RWPE2 (cell line): ENCODE measurements at regions not wholly inside any gene's neighbourhood (a gene's known extent, or its start where the extent isn't known, plus 50 kb on each side); places are given as distances from the start of the nearest gene placed in this dataset.

ENCODE experiments used
- ATAC-seq: fragments of 200-7000 bp; cut with Tn5 transposase; 3 replicates; pipeline ENCODE4 v1.9.1; 2021; ENCODE audit warnings: low read depth
- DNase-seq: peaks from one replicate; pipeline ENCODE4 v3.0.0-alpha.2; 2020; ENCODE audit warnings: low spot score
- H3K27ac ChIP-seq: fragments of 450-650 bp; 2 replicates; pipeline ENCODE4 v1.5.1; 2017; ENCODE audit warnings: mild to moderate bottlenecking; ENCODE audit not compliant: poor library complexity, severe bottlenecking
- H3K27me3 ChIP-seq: fragments of 250-450 bp; sonication (Bioruptor Pico); 2 replicates; pipeline ENCODE4 v1.5.1; 2021; ENCODE audit warnings: mild to moderate bottlenecking, moderate library complexity; ENCODE audit not compliant: insufficient read depth, poor library complexity, severe bottlenecking
- H3K36me3 ChIP-seq: fragments of 250-450 bp; sonication (Bioruptor Pico); 2 replicates; pipeline ENCODE4 v1.5.1; 2020; ENCODE audit warnings: low read depth, mild to moderate bottlenecking, moderate library complexity
- H3K4me1 ChIP-seq: fragments of 250-450 bp; sonication (Bioruptor Pico); 2 replicates; pipeline ENCODE4 v1.5.1; 2021; ENCODE audit warnings: mild to moderate bottlenecking, moderate library complexity; ENCODE audit not compliant: insufficient read depth, poor library complexity, severe bottlenecking
- H3K4me3 ChIP-seq: fragments of 250-450 bp; sonication (Bioruptor Pico); 2 replicates; pipeline ENCODE4 v1.5.1; 2021; ENCODE audit warnings: mild to moderate bottlenecking, moderate library complexity; ENCODE audit not compliant: severe bottlenecking
- H3K9me3 ChIP-seq: fragments of 250-450 bp; sonication (Bioruptor Pico); 2 replicates; pipeline ENCODE4 v1.5.1; 2021; ENCODE audit warnings: mild to moderate bottlenecking, moderate library complexity; ENCODE audit not compliant: severe bottlenecking
- TF ChIP-seq, protein P1 (sequence below): fragments of 450-650 bp; IDR thresholded peaks from one replicate; pipeline ENCODE4 v1.5.1; 2017; ENCODE audit warnings: mild to moderate bottlenecking, moderate library complexity; ENCODE audit not compliant: poor library complexity, severe bottlenecking

DNA sequence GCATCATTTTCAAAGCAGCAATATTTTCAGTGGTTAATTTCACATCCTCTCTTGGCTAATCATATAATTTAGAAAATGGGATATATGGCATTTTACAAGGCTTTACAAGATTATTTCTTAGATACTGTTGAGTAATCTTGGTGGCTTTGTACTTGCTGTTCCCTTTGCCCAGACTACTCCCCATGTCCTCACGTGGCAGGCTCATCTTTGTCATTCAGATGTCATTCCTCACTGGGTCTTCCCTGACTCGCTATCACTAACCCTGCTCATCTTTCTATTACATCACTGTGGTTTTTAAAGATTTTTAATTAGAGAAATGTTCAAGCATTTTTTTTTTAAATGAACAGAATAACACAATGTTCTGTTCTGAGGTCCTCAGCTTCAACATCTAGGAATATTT, 240.0 kb upstream of the IRX5 start:
- no peaks in the 10 kb centered on the region for H3K4me1 ChIP-seq
- H3K27me3 ChIP-seq: no peaks in the 10 kb centered on the region
- H3K36me3 ChIP-seq: no peaks in the 10 kb centered on the region
- no peaks in the 10 kb centered on the region for H3K9me3 ChIP-seq
- TF ChIP-seq, protein P1, sequence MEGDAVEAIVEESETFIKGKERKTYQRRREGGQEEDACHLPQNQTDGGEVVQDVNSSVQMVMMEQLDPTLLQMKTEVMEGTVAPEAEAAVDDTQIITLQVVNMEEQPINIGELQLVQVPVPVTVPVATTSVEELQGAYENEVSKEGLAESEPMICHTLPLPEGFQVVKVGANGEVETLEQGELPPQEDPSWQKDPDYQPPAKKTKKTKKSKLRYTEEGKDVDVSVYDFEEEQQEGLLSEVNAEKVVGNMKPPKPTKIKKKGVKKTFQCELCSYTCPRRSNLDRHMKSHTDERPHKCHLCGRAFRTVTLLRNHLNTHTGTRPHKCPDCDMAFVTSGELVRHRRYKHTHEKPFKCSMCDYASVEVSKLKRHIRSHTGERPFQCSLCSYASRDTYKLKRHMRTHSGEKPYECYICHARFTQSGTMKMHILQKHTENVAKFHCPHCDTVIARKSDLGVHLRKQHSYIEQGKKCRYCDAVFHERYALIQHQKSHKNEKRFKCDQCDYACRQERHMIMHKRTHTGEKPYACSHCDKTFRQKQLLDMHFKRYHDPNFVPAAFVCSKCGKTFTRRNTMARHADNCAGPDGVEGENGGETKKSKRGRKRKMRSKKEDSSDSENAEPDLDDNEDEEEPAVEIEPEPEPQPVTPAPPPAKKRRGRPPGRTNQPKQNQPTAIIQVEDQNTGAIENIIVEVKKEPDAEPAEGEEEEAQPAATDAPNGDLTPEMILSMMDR: no peak
- ATAC-seq: no peak
- no peak overlapping the region for H3K4me3 ChIP-seq
- no peak overlapping the region for H3K27ac ChIP-seq
- no peak for DNase-seq

DNA sequence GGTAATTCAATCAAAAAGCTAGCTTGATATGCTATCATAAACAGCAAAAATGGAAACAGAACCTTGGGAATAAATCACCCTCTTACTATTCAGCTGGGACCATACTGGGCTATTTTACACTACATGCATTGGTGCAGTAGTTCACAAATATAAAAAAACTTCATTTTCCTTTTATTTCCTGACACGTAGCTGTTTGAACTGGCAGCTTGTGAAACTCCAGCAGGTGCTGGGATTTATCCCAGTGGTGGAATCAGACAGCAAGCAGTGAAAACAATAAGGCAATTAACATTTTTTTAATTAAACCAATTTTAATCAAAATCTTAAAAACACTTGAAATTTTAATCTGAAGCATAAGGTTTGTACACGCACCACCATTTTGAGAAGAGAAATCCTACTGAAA, 240.4 kb upstream of the IRX5 start:
- Histone ChIP-seq H3K4me3 (no peak overlapping the region), H3K4me1 (no peaks in the 10 kb centered on the region), H3K9me3 (no peaks in the 10 kb centered on the region), H3K36me3 (no peaks in the 10 kb centered on the region), H3K27me3 (no peaks in the 10 kb centered on the region), H3K27ac (no peak overlapping the region)
- no peak for DNase-seq
- TF ChIP-seq, protein P1: no peak
- ATAC-seq: no peak

DNA sequence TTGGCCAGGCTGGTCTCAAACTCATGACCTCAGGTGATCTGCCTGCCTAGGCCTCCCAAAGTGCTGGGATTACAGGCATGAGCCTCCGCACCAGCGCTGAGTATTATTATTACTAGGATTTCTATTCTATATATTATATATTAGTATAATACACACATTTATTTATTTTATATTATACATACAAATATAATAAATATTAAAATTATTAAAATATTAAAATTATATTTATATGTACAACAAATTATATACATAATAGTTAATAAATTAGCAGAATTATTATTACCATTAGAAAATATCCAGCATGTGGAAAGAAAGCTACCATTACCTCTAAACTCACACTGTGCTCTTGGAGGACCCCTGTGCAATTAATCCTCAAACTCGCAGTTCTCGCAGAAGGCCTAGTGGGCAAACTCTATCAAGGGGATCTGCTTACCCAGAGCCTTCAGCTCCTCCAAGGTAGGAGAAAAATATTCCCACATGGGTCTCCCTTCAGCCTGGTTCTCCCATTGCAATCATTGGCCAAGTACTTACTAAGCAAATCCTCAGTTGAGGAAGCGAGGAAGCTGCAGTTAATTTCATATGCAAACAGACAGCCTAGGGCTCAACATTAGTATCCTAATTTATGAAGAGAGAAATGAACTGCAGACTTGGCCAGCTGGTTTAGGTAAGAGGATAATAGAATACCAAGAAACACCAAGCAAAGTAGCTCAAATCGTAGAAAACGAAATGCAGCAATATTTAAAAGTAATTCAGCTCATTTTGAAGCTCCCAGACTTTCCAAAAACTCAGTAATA, 241.4 kb upstream of the IRX5 start:
- no peak for DNase-seq
- H3K4me3 ChIP-seq: no peak overlapping the region
- no peak overlapping the region for H3K27ac ChIP-seq
- ATAC-seq: no peak
- no peaks in the 10 kb centered on the region for H3K36me3 ChIP-seq
- H3K27me3 ChIP-seq: no peaks in the 10 kb centered on the region
- TF ChIP-seq, protein P1: no peak
- H3K9me3 ChIP-seq: no peaks in the 10 kb centered on the region
- H3K4me1 ChIP-seq: no peaks in the 10 kb centered on the region

DNA sequence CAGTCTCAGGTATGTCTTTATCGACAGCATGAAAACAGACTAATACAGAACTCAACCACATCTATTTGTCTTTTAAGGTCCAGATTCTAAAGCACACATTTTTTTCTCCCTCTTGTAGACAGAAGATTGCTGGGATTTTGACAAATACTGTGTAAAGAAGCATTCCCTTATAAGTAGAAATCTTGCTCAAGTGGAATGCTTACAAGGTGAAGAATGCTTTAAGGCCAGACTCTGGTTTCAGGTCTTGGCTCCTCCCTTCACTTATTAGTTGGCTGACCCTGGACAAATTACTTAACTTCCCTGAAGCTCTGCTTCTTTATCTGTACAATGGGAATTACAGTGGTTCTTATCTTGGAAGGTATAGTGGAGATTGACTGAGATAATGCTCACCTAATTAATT, 242.3 kb upstream of the IRX5 start:
- Histone ChIP-seq H3K27ac (no peak overlapping the region), H3K9me3 (no peaks in the 10 kb centered on the region), H3K27me3 (no peaks in the 10 kb centered on the region), H3K4me1 (no peaks in the 10 kb centered on the region), H3K36me3 (no peaks in the 10 kb centered on the region), H3K4me3 (no peak overlapping the region)
- ATAC-seq (no peak), DNase-seq (no peak)
- TF ChIP-seq, protein P1: no peak
